HepG2 (cell line): ENCODE measurements at regions not wholly inside any gene's neighbourhood (a gene's known extent, or its start where the extent isn't known, plus 50 kb on each side); places are given as distances from the start of the nearest gene placed in this dataset.

Source experiments
- ATAC-seq: fragments of 200-7000 bp; cut with Tn5 transposase; 3 replicates; pipeline ENCODE4 v1.9.1; 2020; ENCODE audit warnings: mild to moderate bottlenecking, moderate library complexity
- BruUV-seq: library from RNA; stranded (reverse); fragments of 400-500 nt; replicated peaks from 2 replicates; lab custom pipeline; 2021; lab: Mats Ljungman, UMichigan
- CTCF ChIA-PET: fragments of 300-600 bp; formaldehyde crosslinking; extraction: SDS; loops from one replicate; lab custom pipeline; 2021; ENCODE audit warnings: low total read pairs, inconsistent platforms, low intra/inter-chr PET ratio; lab: Yijun Ruan, JAX
- POLR2A ChIA-PET: fragments of 350-600 bp; sonication (Branson Sonifier 250); formaldehyde crosslinking; loops from one replicate; lab custom pipeline; 2020; ENCODE audit warnings: antibody characterized with exemption, inconsistent platforms; lab: Yijun Ruan, JAX
- DNase-seq: peaks from one replicate; pipeline ENCODE4 v3.0.0-alpha.2; 2015; ENCODE audit warnings: low spot score
- FAIRE-seq: peaks from 3 replicates; lab custom pipeline; 2011; peaks lifted over from hg19 to GRCh38; lab: Jason Lieb, UNC
- H2AFZ ChIP-seq: one replicate; pipeline ENCODE4 v1.6.1; 2011; ENCODE audit warnings: low read length, inconsistent platforms
- H3K27ac ChIP-seq: fragments of 300-600 bp; 3 replicates; pipeline ENCODE4 v1.8.0; 2011; ENCODE audit warnings: mixed run types, mild to moderate bottlenecking, mixed read lengths, low read length, inconsistent platforms; ENCODE audit not compliant: insufficient read depth; ENCODE audit errors: extremely low read length
- H3K27me3 ChIP-seq, 2 experiments: fragments of 200-600 bp in 1 of 2; 2 replicates in 1 of 2; 3 replicates in 1 of 2; pipeline versions ENCODE4 v1.6.0 to v1.8.0; 2011; ENCODE audit warnings: low read length in 2 of 2, mild to moderate bottlenecking in 2 of 2, moderate library complexity in 2 of 2, inconsistent platforms in 1 of 2; ENCODE audit not compliant: insufficient read depth in 2 of 2, control insufficient read depth in 1 of 2
- H3K36me3 ChIP-seq, 2 experiments: fragments of 200-600 bp in 1 of 2; replicated peaks in 1 of 2; 2 replicates in 1 of 2; 3 replicates in 1 of 2; pipeline versions ENCODE4 v1.5.1 to v1.8.0; 2011; ENCODE audit warnings: low read length in 2 of 2, inconsistent platforms in 1 of 2; ENCODE audit not compliant: insufficient read depth in 2 of 2, control insufficient read depth in 1 of 2
- H3K4me1 ChIP-seq: 2 replicates; pipeline ENCODE4 v1.5.1; 2012; ENCODE audit warnings: low read length, inconsistent platforms; ENCODE audit not compliant: insufficient read depth
- H3K4me2 ChIP-seq: 2 replicates; pipeline ENCODE4 v1.6.0; 2011; ENCODE audit warnings: low read depth, low read length, inconsistent platforms
- H3K4me3 ChIP-seq, 3 experiments: fragments of 200-600 bp in 1 of 3; sonication (generic), shearing (Covaris generic) in 1 of 3; replicated peaks in 1 of 3; 2 replicates each; pipeline ENCODE4 v1.5.1; 2011 to 2016; ENCODE audit warnings: low read length in 3 of 3, inconsistent platforms in 2 of 3, low read depth in 2 of 3, mild to moderate bottlenecking in 2 of 3, control low read depth in 1 of 3, mixed read lengths in 1 of 3; ENCODE audit not compliant: insufficient read depth in 1 of 3
- H3K79me2 ChIP-seq: one replicate; pipeline ENCODE4 v1.6.1; 2011; ENCODE audit warnings: low read length, inconsistent platforms; ENCODE audit not compliant: insufficient read depth
- H3K9ac ChIP-seq: 2 replicates; pipeline ENCODE4 v1.6.0; 2011; ENCODE audit warnings: mild to moderate bottlenecking, low read depth, low read length, inconsistent platforms; ENCODE audit not compliant: insufficient read depth
- H3K9me3 ChIP-seq: 2 replicates; pipeline ENCODE4 v1.5.1; 2012; ENCODE audit warnings: mild to moderate bottlenecking, low read length
- H4K20me1 ChIP-seq: 2 replicates; pipeline ENCODE4 v1.6.0; 2011; ENCODE audit warnings: inconsistent platforms, mild to moderate bottlenecking, low read length, moderate library complexity; ENCODE audit not compliant: insufficient read depth
- REXO4 ChIP-seq: sonication (generic); formaldehyde crosslinking; IDR thresholded peaks from 2 replicates; pipeline ENCODE4 v1.8.0; 2022; ENCODE audit warnings: missing genetic modification reagents, mild to moderate bottlenecking, borderline replicate concordance
- SYNCRIP ChIP-seq: fragments of 200-400 bp; formaldehyde crosslinking; IDR thresholded peaks from 2 replicates; pipeline ENCODE4 v1.6.1; 2018; ENCODE audit warnings: mild to moderate bottlenecking, low read depth, low read length; ENCODE audit not compliant: insufficient read depth
- TSC22D2 ChIP-seq: sonication (generic); formaldehyde crosslinking; IDR thresholded peaks from 2 replicates; pipeline ENCODE4 v1.5.1; 2020; ENCODE audit warnings: missing genetic modification reagents, mild to moderate bottlenecking, borderline replicate concordance
- WGBS: methylation state at CpG from one replicate; pipeline ENCODE4 v1.1.6; 2017; ENCODE audit warnings: low lambda C conversion rate; 5-methylcytosine and 5-hydroxymethylcytosine counted together
- in situ Hi-C: cut with HindIII; loops from 2 replicates; pipeline ENCODE4 v1.10.0; 2017; ENCODE audit warnings: low pct_unique_long_range_greater_than_20kb; ENCODE audit not compliant: extremely low pct_ligation_motif_present
- intact Hi-C: fragments of 100-400 bp; cut with micrococcal nuclease; formaldehyde crosslinking; loops from one replicate; pipeline ENCODE4 v1.10.0; 2022; ENCODE audit not compliant: unreplicated experiment
- TF ChIP-seq, protein P1 (sequence below): sonication (generic); formaldehyde crosslinking; IDR thresholded peaks from 2 replicates; pipeline ENCODE4 v1.4.0; 2020; ENCODE audit warnings: mild to moderate bottlenecking, missing genetic modification reagents, borderline replicate concordance
- TF ChIP-seq, protein P2 (sequence below): sonication (generic); formaldehyde crosslinking; IDR thresholded peaks from 2 replicates; pipeline ENCODE4 v1.4.0; 2020; ENCODE audit warnings: missing genetic modification reagents, borderline replicate concordance
- TF ChIP-seq, protein P3 (sequence below): sonication (generic); formaldehyde crosslinking; IDR thresholded peaks from 2 replicates; pipeline ENCODE4 v1.4.0; 2020; ENCODE audit warnings: mild to moderate bottlenecking, missing genetic modification reagents

DNA sequence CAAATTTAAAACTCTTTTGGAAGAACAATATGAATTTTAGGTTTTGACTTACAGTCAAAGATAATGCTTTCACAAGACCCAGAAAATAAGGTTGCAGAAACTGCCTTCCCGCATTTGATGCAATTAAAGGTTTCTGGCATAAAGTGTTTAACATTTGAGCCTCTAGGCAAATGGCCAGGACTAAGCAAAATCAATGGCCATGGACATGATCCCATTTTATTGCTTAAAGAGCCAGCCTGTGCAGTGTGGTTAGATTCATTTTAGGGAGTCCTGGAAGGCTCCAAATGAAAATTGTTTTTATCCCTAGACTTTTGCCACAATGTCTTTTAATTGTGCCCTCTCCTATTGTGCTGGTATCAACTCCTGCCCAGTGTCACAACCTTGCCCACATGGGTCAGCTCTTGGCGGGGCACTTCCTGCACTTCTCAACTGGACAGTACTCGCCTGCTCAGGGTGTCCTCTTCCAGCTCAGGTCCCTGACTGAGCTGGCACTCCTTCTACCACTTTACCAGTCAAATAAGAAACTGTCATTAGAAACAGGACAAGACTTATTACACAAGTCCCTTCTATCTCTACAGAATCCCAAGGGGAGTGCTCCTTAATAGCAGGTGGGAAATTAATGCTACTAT lies 208.4 kb upstream of the NPY2R start:
- H3K9me3 ChIP-seq = no peaks in the 10 kb centered on the region
- FAIRE-seq = no peak
- no peak for ATAC-seq
- intact Hi-C loops (no loop called here), in situ Hi-C loops (no loop called here)
- H2AFZ ChIP-seq = no peak overlapping the region
- no peaks in the 10 kb centered on the region for H4K20me1 ChIP-seq
- no peak overlapping the region for H3K9ac ChIP-seq
- POLR2A ChIA-PET = no interaction called here
- no peaks in the 10 kb centered on the region for H3K79me2 ChIP-seq
- H3K4me1 ChIP-seq = peaks cover 22% of the 10 kb centered on the region
- no peaks in the 10 kb centered on the region for H3K36me3 ChIP-seq
- no peak overlapping the region for H3K27ac ChIP-seq
- no peak overlapping the region for H3K4me3 ChIP-seq
- no TSS peak for BruUV-seq
- no peak overlapping the region for H3K4me2 ChIP-seq
- CTCF ChIA-PET = no interaction called here
- H3K27me3 ChIP-seq = no peaks in the 10 kb centered on the region
- WGBS = 38% methylated on average over 3 of the region's 3 CpGs
- DNase-seq = no peak
- TF ChIP-seq, protein P1, sequence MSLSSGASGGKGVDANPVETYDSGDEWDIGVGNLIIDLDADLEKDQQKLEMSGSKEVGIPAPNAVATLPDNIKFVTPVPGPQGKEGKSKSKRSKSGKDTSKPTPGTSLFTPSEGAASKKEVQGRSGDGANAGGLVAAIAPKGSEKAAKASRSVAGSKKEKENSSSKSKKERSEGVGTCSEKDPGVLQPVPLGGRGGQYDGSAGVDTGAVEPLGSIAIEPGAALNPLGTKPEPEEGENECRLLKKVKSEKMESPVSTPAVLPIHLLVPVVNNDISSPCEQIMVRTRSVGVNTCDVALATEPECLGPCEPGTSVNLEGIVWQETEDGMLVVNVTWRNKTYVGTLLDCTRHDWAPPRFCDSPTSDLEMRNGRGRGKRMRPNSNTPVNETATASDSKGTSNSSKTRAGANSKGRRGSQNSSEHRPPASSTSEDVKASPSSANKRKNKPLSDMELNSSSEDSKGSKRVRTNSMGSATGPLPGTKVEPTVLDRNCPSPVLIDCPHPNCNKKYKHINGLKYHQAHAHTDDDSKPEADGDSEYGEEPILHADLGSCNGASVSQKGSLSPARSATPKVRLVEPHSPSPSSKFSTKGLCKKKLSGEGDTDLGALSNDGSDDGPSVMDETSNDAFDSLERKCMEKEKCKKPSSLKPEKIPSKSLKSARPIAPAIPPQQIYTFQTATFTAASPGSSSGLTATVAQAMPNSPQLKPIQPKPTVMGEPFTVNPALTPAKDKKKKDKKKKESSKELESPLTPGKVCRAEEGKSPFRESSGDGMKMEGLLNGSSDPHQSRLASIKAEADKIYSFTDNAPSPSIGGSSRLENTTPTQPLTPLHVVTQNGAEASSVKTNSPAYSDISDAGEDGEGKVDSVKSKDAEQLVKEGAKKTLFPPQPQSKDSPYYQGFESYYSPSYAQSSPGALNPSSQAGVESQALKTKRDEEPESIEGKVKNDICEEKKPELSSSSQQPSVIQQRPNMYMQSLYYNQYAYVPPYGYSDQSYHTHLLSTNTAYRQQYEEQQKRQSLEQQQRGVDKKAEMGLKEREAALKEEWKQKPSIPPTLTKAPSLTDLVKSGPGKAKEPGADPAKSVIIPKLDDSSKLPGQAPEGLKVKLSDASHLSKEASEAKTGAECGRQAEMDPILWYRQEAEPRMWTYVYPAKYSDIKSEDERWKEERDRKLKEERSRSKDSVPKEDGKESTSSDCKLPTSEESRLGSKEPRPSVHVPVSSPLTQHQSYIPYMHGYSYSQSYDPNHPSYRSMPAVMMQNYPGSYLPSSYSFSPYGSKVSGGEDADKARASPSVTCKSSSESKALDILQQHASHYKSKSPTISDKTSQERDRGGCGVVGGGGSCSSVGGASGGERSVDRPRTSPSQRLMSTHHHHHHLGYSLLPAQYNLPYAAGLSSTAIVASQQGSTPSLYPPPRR = no peak
- no peak for TF ChIP-seq TSC22D2 (CRISPR knock-in tag)
- TF ChIP-seq, protein P2, sequence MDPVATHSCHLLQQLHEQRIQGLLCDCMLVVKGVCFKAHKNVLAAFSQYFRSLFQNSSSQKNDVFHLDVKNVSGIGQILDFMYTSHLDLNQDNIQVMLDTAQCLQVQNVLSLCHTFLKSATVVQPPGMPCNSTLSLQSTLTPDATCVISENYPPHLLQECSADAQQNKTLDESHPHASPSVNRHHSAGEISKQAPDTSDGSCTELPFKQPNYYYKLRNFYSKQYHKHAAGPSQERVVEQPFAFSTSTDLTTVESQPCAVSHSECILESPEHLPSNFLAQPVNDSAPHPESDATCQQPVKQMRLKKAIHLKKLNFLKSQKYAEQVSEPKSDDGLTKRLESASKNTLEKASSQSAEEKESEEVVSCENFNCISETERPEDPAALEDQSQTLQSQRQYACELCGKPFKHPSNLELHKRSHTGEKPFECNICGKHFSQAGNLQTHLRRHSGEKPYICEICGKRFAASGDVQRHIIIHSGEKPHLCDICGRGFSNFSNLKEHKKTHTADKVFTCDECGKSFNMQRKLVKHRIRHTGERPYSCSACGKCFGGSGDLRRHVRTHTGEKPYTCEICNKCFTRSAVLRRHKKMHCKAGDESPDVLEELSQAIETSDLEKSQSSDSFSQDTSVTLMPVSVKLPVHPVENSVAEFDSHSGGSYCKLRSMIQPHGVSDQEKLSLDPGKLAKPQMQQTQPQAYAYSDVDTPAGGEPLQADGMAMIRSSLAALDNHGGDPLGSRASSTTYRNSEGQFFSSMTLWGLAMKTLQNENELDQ = no peak
- TF ChIP-seq SYNCRIP = no peak
- TF ChIP-seq, protein P3, sequence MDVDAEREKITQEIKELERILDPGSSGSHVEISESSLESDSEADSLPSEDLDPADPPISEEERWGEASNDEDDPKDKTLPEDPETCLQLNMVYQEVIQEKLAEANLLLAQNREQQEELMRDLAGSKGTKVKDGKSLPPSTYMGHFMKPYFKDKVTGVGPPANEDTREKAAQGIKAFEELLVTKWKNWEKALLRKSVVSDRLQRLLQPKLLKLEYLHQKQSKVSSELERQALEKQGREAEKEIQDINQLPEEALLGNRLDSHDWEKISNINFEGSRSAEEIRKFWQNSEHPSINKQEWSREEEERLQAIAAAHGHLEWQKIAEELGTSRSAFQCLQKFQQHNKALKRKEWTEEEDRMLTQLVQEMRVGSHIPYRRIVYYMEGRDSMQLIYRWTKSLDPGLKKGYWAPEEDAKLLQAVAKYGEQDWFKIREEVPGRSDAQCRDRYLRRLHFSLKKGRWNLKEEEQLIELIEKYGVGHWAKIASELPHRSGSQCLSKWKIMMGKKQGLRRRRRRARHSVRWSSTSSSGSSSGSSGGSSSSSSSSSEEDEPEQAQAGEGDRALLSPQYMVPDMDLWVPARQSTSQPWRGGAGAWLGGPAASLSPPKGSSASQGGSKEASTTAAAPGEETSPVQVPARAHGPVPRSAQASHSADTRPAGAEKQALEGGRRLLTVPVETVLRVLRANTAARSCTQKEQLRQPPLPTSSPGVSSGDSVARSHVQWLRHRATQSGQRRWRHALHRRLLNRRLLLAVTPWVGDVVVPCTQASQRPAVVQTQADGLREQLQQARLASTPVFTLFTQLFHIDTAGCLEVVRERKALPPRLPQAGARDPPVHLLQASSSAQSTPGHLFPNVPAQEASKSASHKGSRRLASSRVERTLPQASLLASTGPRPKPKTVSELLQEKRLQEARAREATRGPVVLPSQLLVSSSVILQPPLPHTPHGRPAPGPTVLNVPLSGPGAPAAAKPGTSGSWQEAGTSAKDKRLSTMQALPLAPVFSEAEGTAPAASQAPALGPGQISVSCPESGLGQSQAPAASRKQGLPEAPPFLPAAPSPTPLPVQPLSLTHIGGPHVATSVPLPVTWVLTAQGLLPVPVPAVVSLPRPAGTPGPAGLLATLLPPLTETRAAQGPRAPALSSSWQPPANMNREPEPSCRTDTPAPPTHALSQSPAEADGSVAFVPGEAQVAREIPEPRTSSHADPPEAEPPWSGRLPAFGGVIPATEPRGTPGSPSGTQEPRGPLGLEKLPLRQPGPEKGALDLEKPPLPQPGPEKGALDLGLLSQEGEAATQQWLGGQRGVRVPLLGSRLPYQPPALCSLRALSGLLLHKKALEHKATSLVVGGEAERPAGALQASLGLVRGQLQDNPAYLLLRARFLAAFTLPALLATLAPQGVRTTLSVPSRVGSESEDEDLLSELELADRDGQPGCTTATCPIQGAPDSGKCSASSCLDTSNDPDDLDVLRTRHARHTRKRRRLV (CRISPR knock-in tag) = no peak
- no peak for TF ChIP-seq REXO4 (CRISPR knock-in tag)
